ENCODE measurements at regions not wholly inside any gene's neighbourhood (a gene's known extent, or its start where the extent isn't known, plus 50 kb on each side); places are given as distances from the start of the nearest gene placed in this dataset.

- no peak for DNase-seq
These were observed 554.0 kb downstream of the RIT2 start for GRCh38 chr18:42561521-42561920.

- no peak for DNase-seq
These were observed 551.5 kb downstream of the RIT2 start for GRCh38 chr18:42563995-42564394.

GRCh38 chr18:42564761-42565160 lies 550.7 kb downstream of the RIT2 start:
- no peak for DNase-seq

GRCh38 chr18:42568773-42569172 lies 546.7 kb downstream of the RIT2 start:
- no peak for DNase-seq

GRCh38 chr18:42574871-42575270 lies 540.6 kb downstream of the RIT2 start:
- DNase-seq = no peak

- no peak for DNase-seq
These were observed 539.4 kb downstream of the RIT2 start for GRCh38 chr18:42576124-42576523.

- DNase-seq = peak; percentile 4 to 27 (median 15)
These were observed 536.7 kb downstream of the RIT2 start for GRCh38 chr18:42578792-42579191.

- DNase-seq = no peak
These were observed 533.2 kb downstream of the RIT2 start for GRCh38 chr18:42582266-42582665.

- peak in 1 of 3 donors; percentile 1 for DNase-seq
These were observed 532.2 kb downstream of the RIT2 start for GRCh38 chr18:42583283-42583731.

- DNase-seq = no peak
These were observed 528.9 kb downstream of the RIT2 start for GRCh38 chr18:42586601-42587000.

GRCh38 chr18:42588786-42589185 lies 526.7 kb downstream of the RIT2 start:
- DNase-seq = no peak

- DNase-seq = no peak
These were observed 510.7 kb downstream of the RIT2 start for GRCh38 chr18:42604820-42605219.

- DNase-seq = no peak
These were observed 508.5 kb downstream of the RIT2 start for GRCh38 chr18:42606886-42607495.

- peak in 2 of 3 donors; percentile 1 to 7 for DNase-seq
These were observed 504.4 kb downstream of the RIT2 start for GRCh38 chr18:42611134-42611533.

GRCh38 chr18:42614619-42615293 lies 500.7 kb downstream of the RIT2 start:
- no peak for DNase-seq

- no peak for DNase-seq
These were observed 498.3 kb downstream of the RIT2 start for GRCh38 chr18:42617221-42617620.

GRCh38 chr18:42619771-42620170 lies 495.7 kb downstream of the RIT2 start:
- DNase-seq = no peak

GRCh38 chr18:42620657-42621056 lies 494.8 kb downstream of the RIT2 start:
- DNase-seq = peak in 1 of 3 donors; percentile 2

GRCh38 chr18:42623935-42624334 lies 491.6 kb downstream of the RIT2 start:
- DNase-seq = no peak

GRCh38 chr18:42632801-42633200 lies 482.7 kb downstream of the RIT2 start:
- DNase-seq = no peak

GRCh38 chr18:42635378-42636048 lies 480.0 kb downstream of the RIT2 start:
- no peak for DNase-seq

- DNase-seq = no peak
These were observed 479.2 kb downstream of the RIT2 start for GRCh38 chr18:42636309-42636708.

GRCh38 chr18:42640160-42640559 lies 475.3 kb downstream of the RIT2 start:
- DNase-seq = no peak

GRCh38 chr18:42641996-42642395 lies 473.5 kb downstream of the RIT2 start:
- no peak for DNase-seq

Measured in suppressor macrophage treated with lipopolysaccharide for 1 hour (primary cell).